ENCODE measurements at regions not wholly inside any gene's neighbourhood (a gene's known extent, or its start where the extent isn't known, plus 50 kb on each side); places are given as distances from the start of the nearest gene placed in this dataset.
"Not testable (repeated sequence)": the region's sequence is repeated elsewhere in the genome, so short reads cannot be mapped to it uniquely, and the experiment has no call there.

- Histone ChIP-seq H3K4me1 (no peaks in the 10 kb centered on the region), H3K36me3 (no peaks in the 10 kb centered on the region), H3K9me3 (no peaks in the 10 kb centered on the region), H3K27me3 (no peaks in the 10 kb centered on the region), H3K4me3 (no peak overlapping the region), H3K27ac (no peak overlapping the region)
- TF ChIP-seq CTCF (IDR thresholded peaks at IDR 0.05) (no peak), POLR2A (IDR thresholded peaks at IDR 0.05) (no peak)
- no peak for DNase-seq
These were observed 208.5 kb upstream of the PLPPR1 start for GRCh38 chr9:100819980-100820379.

- not testable (repeated sequence) for H3K9me3 ChIP-seq, H3K4me3 ChIP-seq, H3K27ac ChIP-seq, H3K27me3 ChIP-seq, DNase-seq, H3K4me1 ChIP-seq, H3K36me3 ChIP-seq
These were observed 195.5 kb upstream of the PLPPR1 start for GRCh38 chr9:100833035-100833434.

- H3K27ac ChIP-seq: no peak overlapping the region
- TF ChIP-seq POLR2A (IDR thresholded peaks at IDR 0.05) (no peak), CTCF (IDR thresholded peaks at IDR 0.05) (no peak)
- no peak overlapping the region for H3K4me3 ChIP-seq
- no peak for DNase-seq
- no peaks in the 10 kb centered on the region for H3K4me1 ChIP-seq
- no peaks in the 10 kb centered on the region for H3K36me3 ChIP-seq
- no peaks in the 10 kb centered on the region for H3K27me3 ChIP-seq
- H3K9me3 ChIP-seq: no peaks in the 10 kb centered on the region
These were observed 189.7 kb upstream of the PLPPR1 start for GRCh38 chr9:100838857-100839256.

GRCh38 chr9:100848726-100849125 is 179.8 kb upstream of the PLPPR1 start:
- DNase-seq: no peak
- no peaks in the 10 kb centered on the region for H3K9me3 ChIP-seq
- TF ChIP-seq POLR2A (IDR thresholded peaks at IDR 0.05) (no peak), CTCF (IDR thresholded peaks at IDR 0.05) (no peak)
- no peaks in the 10 kb centered on the region for H3K36me3 ChIP-seq
- H3K4me3 ChIP-seq: no peak overlapping the region
- H3K4me1 ChIP-seq: no peaks in the 10 kb centered on the region
- H3K27ac ChIP-seq: no peak overlapping the region
- no peaks in the 10 kb centered on the region for H3K27me3 ChIP-seq

GRCh38 chr9:100852088-100852487 is 176.4 kb upstream of the PLPPR1 start:
- DNase-seq: no peak
- no peaks in the 10 kb centered on the region for H3K9me3 ChIP-seq
- no peaks in the 10 kb centered on the region for H3K27me3 ChIP-seq
- H3K4me3 ChIP-seq: no peak overlapping the region
- no peaks in the 10 kb centered on the region for H3K36me3 ChIP-seq
- no peak for TF ChIP-seq CTCF (IDR thresholded peaks at IDR 0.05)
- no peak for TF ChIP-seq POLR2A (IDR thresholded peaks at IDR 0.05)
- H3K27ac ChIP-seq: no peak overlapping the region
- H3K4me1 ChIP-seq: no peaks in the 10 kb centered on the region

- Histone ChIP-seq H3K27ac (no peak overlapping the region), H3K27me3 (no peaks in the 10 kb centered on the region), H3K4me1 (no peaks in the 10 kb centered on the region), H3K36me3 (no peaks in the 10 kb centered on the region), H3K4me3 (no peak overlapping the region), H3K9me3 (no peaks in the 10 kb centered on the region)
- TF ChIP-seq POLR2A (IDR thresholded peaks at IDR 0.05) (no peak), CTCF (IDR thresholded peaks at IDR 0.05) (no peak)
- DNase-seq: no peak
These were observed 172.3 kb upstream of the PLPPR1 start for GRCh38 chr9:100856238-100856637.

Data from Peyer's patch (tissue), 4 donors.